ENCODE measurements at regions not wholly inside any gene's neighbourhood (a gene's known extent, or its start where the extent isn't known, plus 50 kb on each side); places are given as distances from the start of the nearest gene placed in this dataset.

GRCh38 chr22:49517667-49518185 lies 309.9 kb downstream of the BRD1 start:
- TF ChIP-seq CTCF (IDR thresholded peaks at IDR 0.05; ENCODE audit: insufficient read depth, low read length) = no peak
- no peak for TF ChIP-seq GABPA (IDR thresholded peaks at IDR 0.05; ENCODE audit: low read depth)
- TF ChIP-seq POLR2AphosphoS5 (IDR thresholded peaks at IDR 0.05; ENCODE audit: low read depth) = no peak

Data from HL-60 (cell line).